Stimulated activated effector memory CD8-positive, alpha-beta T cell treated with anti-CD3 and anti-CD28 coated beads, Interleukin-12 subunit alpha, Interleukin-12 subunit beta, amount 100 ng/mL, for 72 hours (primary cell): ENCODE measurements at regions not wholly inside any gene's neighbourhood (a gene's known extent, or its start where the extent isn't known, plus 50 kb on each side); places are given as distances from the start of the nearest gene placed in this dataset.

Experiments used
- ATAC-seq: fragments of 150-1000 bp; cut with Tn5 transposase; 2 replicates; pipeline ENCODE4 v1.10.0; 2021
- DNase-seq, 2 donors: peaks; one replicate each; pipeline ENCODE4 v3.0.0; 2021 to 2022; ENCODE audit warnings: low spot score in 2 of 2
- H3K27ac Mint-ChIP-seq: one replicate; pipeline ENCODE4 v1.8.0; 2022; ENCODE audit warnings: mild to moderate bottlenecking, mixed read lengths
- H3K36me3 Mint-ChIP-seq: one replicate; pipeline ENCODE4 v1.8.0; 2022; ENCODE audit warnings: mild to moderate bottlenecking, mixed read lengths
- H3K4me1 Mint-ChIP-seq: one replicate; pipeline ENCODE4 v1.8.0; 2022; ENCODE audit warnings: mixed read lengths
- H3K4me3 Mint-ChIP-seq: one replicate; pipeline ENCODE4 v1.8.0; 2022; ENCODE audit warnings: mild to moderate bottlenecking, mixed read lengths
- H3K9me3 Mint-ChIP-seq: one replicate; pipeline ENCODE4 v1.8.0; 2022; ENCODE audit warnings: mixed read lengths

DNA sequence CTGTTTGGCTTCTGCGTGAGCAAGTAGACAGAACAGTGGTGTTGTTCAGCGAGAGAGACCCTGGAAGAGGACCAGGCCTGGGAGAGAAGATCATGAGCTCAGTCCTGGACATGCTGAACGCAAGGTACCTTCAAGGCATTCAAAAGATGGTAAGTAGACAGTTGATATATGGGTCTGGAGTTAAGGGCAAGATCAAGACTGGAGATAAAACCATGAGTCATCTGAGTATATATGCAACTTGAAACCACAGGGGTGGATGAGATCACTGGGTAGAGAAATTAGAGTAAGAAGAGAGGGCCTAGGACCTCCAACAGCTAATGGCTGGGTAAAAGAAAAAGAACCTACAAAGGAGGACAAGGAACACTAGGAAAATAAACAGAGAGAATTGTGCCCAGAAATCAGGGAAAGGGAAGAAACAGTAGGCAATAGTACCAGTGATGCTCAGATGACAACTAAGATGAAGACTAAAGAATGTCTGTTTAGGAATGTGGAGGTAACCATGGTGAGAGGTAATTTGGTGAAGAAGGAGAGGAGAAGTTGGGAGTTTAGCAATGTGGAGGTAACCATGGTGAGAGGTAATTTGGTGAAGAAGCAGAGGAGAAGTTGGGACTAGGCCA, 343.2 kb upstream of the ADAMTS9 start:
- no peaks in the 10 kb centered on the region for H3K36me3 Mint-ChIP-seq
- no peak overlapping the region for H3K4me3 Mint-ChIP-seq
- DNase-seq (no peak), ATAC-seq (peak; percentile 53)
- H3K27ac Mint-ChIP-seq, result no peak overlapping the region
- peaks cover 11% of the 10 kb centered on the region for H3K9me3 Mint-ChIP-seq
- H3K4me1 Mint-ChIP-seq, result no peaks in the 10 kb centered on the region

DNA sequence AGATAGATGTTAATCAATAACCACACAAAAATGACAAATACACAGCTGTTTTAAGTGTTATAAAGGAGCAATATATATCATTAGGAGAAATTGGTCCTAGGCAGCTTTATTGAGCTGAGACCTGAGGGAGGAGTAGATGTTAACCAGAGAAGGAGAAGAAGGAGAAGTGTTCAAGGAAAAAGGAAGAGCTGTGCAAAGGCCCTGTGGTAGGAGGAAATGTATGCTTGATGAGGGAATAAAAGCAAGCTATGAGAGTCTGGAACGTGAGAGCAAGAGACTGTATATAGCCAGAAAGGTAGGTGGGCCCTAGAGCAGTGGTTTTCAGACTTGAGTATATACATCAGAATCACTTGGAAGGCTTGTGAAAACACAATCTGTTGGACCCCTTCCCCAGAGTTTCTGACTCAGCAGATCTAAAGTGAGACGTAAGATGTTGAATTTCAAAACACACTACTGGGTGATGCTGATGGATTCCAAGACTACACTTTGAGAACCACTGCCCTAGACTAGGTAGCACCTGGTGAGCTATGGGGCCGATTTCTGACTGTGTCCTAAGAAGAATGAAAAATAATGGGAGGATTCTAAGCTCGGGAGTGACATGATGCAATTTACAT, 342.3 kb upstream of the ADAMTS9 start:
- Mint-ChIP-seq H3K9me3 (peaks cover 14% of the 10 kb centered on the region), H3K27ac (no peak overlapping the region), H3K4me1 (no peaks in the 10 kb centered on the region), H3K4me3 (no peak overlapping the region), H3K36me3 (no peaks in the 10 kb centered on the region)
- ATAC-seq (no peak), DNase-seq (no peak)

DNA sequence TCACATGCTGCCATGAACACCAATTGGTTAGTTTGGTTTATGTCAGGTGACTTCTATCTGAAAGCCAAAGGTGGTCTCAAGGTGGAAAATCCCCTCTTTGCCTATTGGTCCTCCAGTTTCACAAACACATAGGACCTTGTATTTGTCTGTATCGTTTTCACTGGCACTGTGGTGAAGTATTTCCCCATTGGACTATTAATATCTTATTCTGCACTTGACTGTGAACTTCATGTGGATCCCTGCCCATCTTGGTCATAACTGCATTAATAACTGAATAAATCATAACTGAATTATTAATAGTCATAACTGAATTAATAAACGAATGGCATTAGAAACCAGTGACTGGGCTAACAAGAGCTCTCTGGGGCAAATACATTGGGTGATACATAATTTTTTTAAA, 341.3 kb upstream of the ADAMTS9 start:
- no peak for ATAC-seq
- H3K9me3 Mint-ChIP-seq, result peaks cover 14% of the 10 kb centered on the region
- no peak overlapping the region for H3K27ac Mint-ChIP-seq
- H3K4me3 Mint-ChIP-seq, result no peak overlapping the region
- H3K36me3 Mint-ChIP-seq, result no peaks in the 10 kb centered on the region
- H3K4me1 Mint-ChIP-seq, result no peaks in the 10 kb centered on the region
- no peak for DNase-seq

- Mint-ChIP-seq H3K9me3 (peaks cover 17% of the 10 kb centered on the region), H3K4me1 (no peaks in the 10 kb centered on the region), H3K4me3 (no peak overlapping the region), H3K36me3 (no peaks in the 10 kb centered on the region), H3K27ac (no peak overlapping the region)
- no peak for ATAC-seq
- no peak for DNase-seq
Measured at GRCh38 chr3:65028024-65028423, 340.2 kb upstream of the ADAMTS9 start.

DNA sequence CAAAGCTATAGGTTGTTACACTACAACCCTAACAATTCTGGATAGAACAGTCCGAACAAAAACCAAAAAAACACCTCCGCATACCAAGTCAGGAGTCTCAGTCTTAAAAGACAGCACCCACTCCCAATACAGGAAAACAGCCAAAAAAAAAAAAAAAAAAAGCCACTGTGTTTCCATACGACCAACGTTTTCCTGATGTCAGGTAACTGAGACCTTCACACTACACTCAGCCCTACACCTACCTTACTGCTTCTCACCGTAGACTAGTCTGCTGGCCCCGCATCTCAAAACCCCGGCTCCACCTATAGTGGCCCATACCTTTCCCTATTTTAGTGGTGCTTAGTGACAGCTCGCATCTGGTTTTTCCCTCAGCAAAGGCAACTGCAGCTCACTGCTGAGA, 339.5 kb upstream of the ADAMTS9 start:
- H3K4me1 Mint-ChIP-seq, result no peaks in the 10 kb centered on the region
- H3K4me3 Mint-ChIP-seq, result no peak overlapping the region
- no peaks in the 10 kb centered on the region for H3K36me3 Mint-ChIP-seq
- no peak for ATAC-seq
- no peak for DNase-seq
- no peak overlapping the region for H3K27ac Mint-ChIP-seq
- H3K9me3 Mint-ChIP-seq, result peaks cover 23% of the 10 kb centered on the region

DNA sequence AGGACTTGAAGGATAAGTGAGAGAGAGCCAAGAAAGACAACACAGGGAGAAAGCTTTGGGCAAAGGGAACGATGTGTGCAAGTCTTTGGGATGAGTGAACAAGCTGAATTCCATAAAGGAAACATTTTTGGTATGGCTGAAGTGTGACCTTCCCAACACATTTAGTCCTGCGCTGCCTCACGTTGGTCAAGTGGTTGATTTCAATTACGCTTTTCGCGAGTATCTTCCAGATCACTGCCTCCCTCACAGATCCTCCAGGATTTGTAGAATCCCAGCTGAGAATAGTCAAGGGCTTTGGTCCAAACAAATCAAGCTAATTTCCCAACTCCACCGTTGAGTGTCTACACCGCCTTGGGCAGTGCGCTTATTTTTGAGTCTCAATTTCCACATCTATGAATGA, 338.4 kb upstream of the ADAMTS9 start:
- no peaks in the 10 kb centered on the region for H3K4me1 Mint-ChIP-seq
- H3K4me3 Mint-ChIP-seq, result no peak overlapping the region
- ATAC-seq, result no peak
- H3K27ac Mint-ChIP-seq, result no peak overlapping the region
- no peaks in the 10 kb centered on the region for H3K36me3 Mint-ChIP-seq
- peaks cover 25% of the 10 kb centered on the region for H3K9me3 Mint-ChIP-seq
- DNase-seq, result no peak

DNA sequence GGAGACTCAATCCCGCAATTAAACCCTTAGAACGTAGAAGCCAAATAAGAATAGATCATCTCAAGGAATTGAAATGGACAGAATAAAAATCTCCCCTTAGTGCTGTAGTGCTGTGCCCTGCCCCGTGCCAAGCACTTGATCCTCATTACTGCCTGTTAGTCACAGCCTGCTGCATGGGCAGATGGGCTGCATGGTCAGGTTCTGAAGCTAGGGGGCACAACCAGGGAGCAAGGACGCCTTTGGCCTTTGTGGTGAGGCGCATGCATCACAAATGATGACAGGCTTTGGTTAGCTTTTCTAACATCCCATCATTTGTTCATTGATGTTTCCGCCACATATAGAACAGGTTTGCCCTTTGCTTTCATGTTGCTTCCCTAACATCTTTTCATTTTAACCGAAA, 336.3 kb upstream of the ADAMTS9 start:
- Mint-ChIP-seq H3K4me3 (no peak overlapping the region), H3K9me3 (peaks cover 13% of the 10 kb centered on the region), H3K27ac (no peak overlapping the region), H3K36me3 (no peaks in the 10 kb centered on the region), H3K4me1 (no peaks in the 10 kb centered on the region)
- DNase-seq, result no peak
- no peak for ATAC-seq

DNA sequence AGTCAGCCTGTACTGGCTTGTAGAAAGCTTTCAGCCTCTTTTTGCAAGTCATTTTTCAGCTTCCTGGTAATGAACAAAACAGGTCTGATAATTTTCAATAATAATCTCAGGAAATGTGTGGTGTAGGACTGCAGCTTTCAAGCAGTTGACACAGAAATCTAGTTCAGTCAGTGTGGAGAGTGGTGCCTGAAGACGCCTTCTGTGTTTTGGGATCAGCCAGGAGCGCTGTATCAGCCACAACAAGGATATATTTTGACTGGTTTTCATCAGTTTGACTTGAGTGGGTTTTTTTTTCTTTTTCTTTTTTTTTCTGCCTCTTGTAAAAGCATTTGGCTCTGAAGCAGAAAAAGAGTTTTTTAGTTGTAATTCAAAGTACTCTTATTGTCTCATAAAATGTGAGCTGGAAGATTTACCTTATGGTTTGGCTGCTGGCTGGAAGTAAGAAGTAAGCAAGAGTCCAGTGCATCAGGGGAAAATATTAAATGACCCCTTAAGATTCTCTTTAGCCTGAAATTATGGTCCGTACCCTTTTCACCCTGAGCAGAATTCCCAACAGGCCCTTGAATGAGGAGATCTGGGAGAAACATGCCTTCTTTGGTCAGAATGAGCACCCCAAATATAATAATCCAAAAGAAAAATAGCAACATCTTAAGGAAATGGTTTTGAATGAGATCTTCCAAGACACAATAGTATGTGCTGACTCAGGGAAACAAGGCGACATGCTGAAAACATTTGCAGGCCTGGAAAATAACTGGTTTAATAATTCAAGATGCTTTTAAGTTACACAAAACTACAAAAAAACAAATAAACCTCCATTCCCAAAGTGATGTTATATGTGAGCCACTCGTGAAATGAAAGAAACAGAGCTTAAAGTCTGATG, 332.7 kb upstream of the ADAMTS9 start:
- no peak for DNase-seq
- Mint-ChIP-seq H3K9me3 (peaks cover 10% of the 10 kb centered on the region), H3K4me1 (no peaks in the 10 kb centered on the region), H3K27ac (no peak overlapping the region), H3K36me3 (no peaks in the 10 kb centered on the region), H3K4me3 (no peak overlapping the region)
- no peak for ATAC-seq

DNA sequence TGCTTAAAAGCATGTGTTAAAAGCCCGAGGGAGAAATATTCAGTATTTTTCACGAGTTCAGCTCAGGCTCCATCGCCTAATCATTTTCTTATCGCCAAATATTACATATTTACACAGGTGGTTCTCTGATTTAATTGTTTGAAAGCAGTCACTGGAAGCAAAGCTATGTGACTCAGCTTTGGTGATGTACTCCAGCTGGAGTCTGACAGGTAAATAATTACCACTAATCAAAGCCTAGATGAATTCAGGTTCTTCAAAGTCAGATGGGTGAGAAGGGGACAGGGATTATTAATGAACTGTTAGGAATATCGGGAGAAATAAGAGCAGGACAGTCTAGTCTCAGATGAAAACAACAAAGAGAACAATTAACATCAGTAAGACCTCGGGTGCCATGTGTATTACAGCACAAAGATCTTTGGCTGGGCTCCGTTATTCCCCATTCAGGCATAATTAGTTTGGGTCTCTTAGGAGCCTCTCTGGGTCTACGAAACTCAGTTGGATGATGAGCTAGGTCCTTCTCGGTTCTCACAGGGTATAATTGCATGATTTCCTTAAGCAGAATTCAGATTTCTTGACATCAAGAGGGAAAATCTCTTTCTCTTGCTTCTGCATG, 331.7 kb upstream of the ADAMTS9 start:
- H3K36me3 Mint-ChIP-seq, result no peaks in the 10 kb centered on the region
- DNase-seq (no peak), ATAC-seq (no peak)
- peaks cover 10% of the 10 kb centered on the region for H3K9me3 Mint-ChIP-seq
- no peak overlapping the region for H3K27ac Mint-ChIP-seq
- H3K4me1 Mint-ChIP-seq, result no peaks in the 10 kb centered on the region
- H3K4me3 Mint-ChIP-seq, result no peak overlapping the region

GRCh38 chr3:65018801-65019200, 331.0 kb upstream of the ADAMTS9 start:
- no peak overlapping the region for H3K27ac Mint-ChIP-seq
- H3K9me3 Mint-ChIP-seq, result peaks cover 10% of the 10 kb centered on the region
- H3K4me3 Mint-ChIP-seq, result no peak overlapping the region
- no peak for ATAC-seq
- no peaks in the 10 kb centered on the region for H3K36me3 Mint-ChIP-seq
- no peak for DNase-seq
- H3K4me1 Mint-ChIP-seq, result no peaks in the 10 kb centered on the region

DNA sequence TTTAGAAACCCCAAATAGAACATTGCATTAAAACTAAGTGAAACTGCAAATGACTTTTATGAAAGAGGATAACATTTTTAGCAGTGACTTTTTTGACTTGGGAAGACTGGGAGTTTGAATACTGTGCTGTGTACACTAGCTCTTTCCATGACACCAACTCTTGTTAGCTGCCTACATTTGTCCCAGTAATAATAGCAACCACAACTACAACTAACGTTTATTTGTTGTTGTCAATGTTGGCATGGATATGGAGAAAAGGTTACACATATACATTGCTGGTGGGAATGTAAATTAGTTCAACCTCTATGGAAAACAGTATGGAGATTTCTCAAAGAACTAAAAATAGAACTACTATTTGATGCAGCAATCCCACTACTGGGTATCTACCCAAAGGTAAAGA, 329.6 kb upstream of the ADAMTS9 start:
- Mint-ChIP-seq H3K4me1 (no peaks in the 10 kb centered on the region), H3K9me3 (peaks cover 4% of the 10 kb centered on the region), H3K4me3 (no peak overlapping the region), H3K36me3 (no peaks in the 10 kb centered on the region), H3K27ac (no peak overlapping the region)
- ATAC-seq (no peak), DNase-seq (no peak)

DNA sequence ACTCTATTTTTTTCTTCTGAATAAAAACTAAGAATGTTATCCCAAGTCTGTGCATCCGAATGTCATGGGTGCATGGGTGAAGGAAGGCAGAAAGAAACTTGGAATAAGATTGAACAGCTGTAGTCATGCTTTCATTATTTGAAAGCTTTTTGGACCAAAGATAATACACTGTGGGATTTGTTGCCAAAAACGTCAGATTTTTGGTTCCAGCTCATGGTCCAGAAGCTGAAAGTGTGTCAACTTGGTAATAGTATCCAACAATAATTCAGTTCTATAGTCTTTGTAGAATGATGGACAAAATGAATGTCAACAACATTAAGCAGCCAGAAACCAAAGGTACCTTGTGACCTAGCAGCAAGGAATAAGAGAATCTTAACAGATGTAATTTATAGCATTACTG, 327.9 kb upstream of the ADAMTS9 start:
- H3K27ac Mint-ChIP-seq, result no peak overlapping the region
- H3K9me3 Mint-ChIP-seq, result peaks cover 5% of the 10 kb centered on the region
- H3K4me1 Mint-ChIP-seq, result no peaks in the 10 kb centered on the region
- ATAC-seq (no peak), DNase-seq (no peak)
- no peak overlapping the region for H3K4me3 Mint-ChIP-seq
- no peaks in the 10 kb centered on the region for H3K36me3 Mint-ChIP-seq

GRCh38 chr3:65013053-65013452, 325.3 kb upstream of the ADAMTS9 start:
- DNase-seq, result no peak
- H3K9me3 Mint-ChIP-seq, result peaks cover 8% of the 10 kb centered on the region
- no peak overlapping the region for H3K4me3 Mint-ChIP-seq
- ATAC-seq, result no peak
- H3K4me1 Mint-ChIP-seq, result no peaks in the 10 kb centered on the region
- no peaks in the 10 kb centered on the region for H3K36me3 Mint-ChIP-seq
- no peak overlapping the region for H3K27ac Mint-ChIP-seq

DNA sequence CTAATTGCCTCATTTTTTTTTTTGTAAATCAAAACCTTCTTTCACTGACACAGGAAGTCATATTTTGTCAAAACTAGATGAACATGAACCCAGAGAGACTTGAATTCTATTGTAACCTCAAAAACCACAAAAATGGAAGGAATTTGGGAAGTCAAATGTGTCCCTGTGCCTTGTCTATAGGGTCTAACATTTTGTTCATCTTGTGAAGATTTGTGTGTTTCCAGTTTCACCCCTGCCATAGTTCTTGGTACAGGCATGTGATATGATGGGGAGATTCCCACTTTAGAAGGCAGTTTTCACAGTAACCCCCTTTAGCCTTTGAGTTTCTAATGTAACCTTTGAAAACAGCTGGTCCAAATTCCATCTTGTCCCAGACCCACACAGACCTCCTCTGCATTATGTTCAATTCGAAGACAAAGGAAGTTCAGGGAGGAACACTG, 318.5 kb upstream of the ADAMTS9 start:
- Mint-ChIP-seq H3K9me3 (peaks cover 18% of the 10 kb centered on the region), H3K36me3 (no peaks in the 10 kb centered on the region), H3K4me1 (no peaks in the 10 kb centered on the region), H3K4me3 (no peak overlapping the region), H3K27ac (no peak overlapping the region)
- ATAC-seq (no peak), DNase-seq (no peak)

GRCh38 chr3:65005486-65005885, 317.7 kb upstream of the ADAMTS9 start:
- no peaks in the 10 kb centered on the region for H3K36me3 Mint-ChIP-seq
- H3K4me1 Mint-ChIP-seq, result no peaks in the 10 kb centered on the region
- DNase-seq, result no peak

More at GRCh38 chr3:65005486-65005885, 317.7 kb upstream of the ADAMTS9 start:
- no peak for ATAC-seq
- peaks cover 18% of the 10 kb centered on the region for H3K9me3 Mint-ChIP-seq
- H3K27ac Mint-ChIP-seq, result no peak overlapping the region
- no peak overlapping the region for H3K4me3 Mint-ChIP-seq
